ENCODE measurements at regions not wholly inside any gene's neighbourhood (a gene's known extent, or its start where the extent isn't known, plus 50 kb on each side); places are given as distances from the start of the nearest gene placed in this dataset.

- DNase-seq = no peak
Observed at GRCh38 chr12:4223273-4223845, 50.2 kb upstream of the CCND2 start.

- DNase-seq = peak; percentile 65
Observed at GRCh38 chr12:4221258-4221620, 52.3 kb upstream of the CCND2 start.

- no peak for DNase-seq
Observed at GRCh38 chr12:4220536-4221257, 52.9 kb upstream of the CCND2 start.

GRCh38 chr12:4217091-4217490 lies 56.5 kb upstream of the CCND2 start:
- no peak for DNase-seq

- DNase-seq = no peak
Observed at GRCh38 chr12:4216187-4216927, 57.2 kb upstream of the CCND2 start.

- no peak for DNase-seq
Observed at GRCh38 chr12:4215229-4216186, 58.1 kb upstream of the CCND2 start.

- no peak for DNase-seq
Observed at GRCh38 chr12:4214877-4215228, 58.7 kb upstream of the CCND2 start.

- DNase-seq = no peak
Observed at GRCh38 chr12:4213471-4213870, 60.1 kb upstream of the CCND2 start.

GRCh38 chr12:4212845-4213244 lies 60.7 kb upstream of the CCND2 start:
- DNase-seq = no peak

- no peak for DNase-seq
Observed at GRCh38 chr12:4211372-4211771, 62.2 kb upstream of the CCND2 start.

GRCh38 chr12:4210183-4210582 lies 63.4 kb upstream of the CCND2 start:
- DNase-seq = no peak

GRCh38 chr12:4206470-4206869 lies 67.1 kb upstream of the CCND2 start:
- DNase-seq = no peak

GRCh38 chr12:4203772-4204376 lies 69.7 kb upstream of the CCND2 start:
- no peak for DNase-seq

GRCh38 chr12:4202918-4203317 lies 70.6 kb upstream of the CCND2 start:
- DNase-seq = no peak

- no peak for DNase-seq
Observed at GRCh38 chr12:4202487-4202886, 71.1 kb upstream of the CCND2 start.

GRCh38 chr12:4201333-4202100 lies 72.0 kb upstream of the CCND2 start:
- no peak for DNase-seq

- DNase-seq = no peak
Observed at GRCh38 chr12:4197922-4198763, 75.4 kb upstream of the CCND2 start.

- DNase-seq = no peak
Observed at GRCh38 chr12:4196805-4197420, 76.6 kb upstream of the CCND2 start.

GRCh38 chr12:4194668-4195067 lies 78.9 kb upstream of the CCND2 start:
- no peak for DNase-seq

GRCh38 chr12:4193821-4194220 lies 79.7 kb upstream of the CCND2 start:
- no peak for DNase-seq

Data from dermis blood vessel endothelial cell (primary cell).